WTC11 (cell line): ENCODE measurements at regions not wholly inside any gene's neighbourhood (a gene's known extent, or its start where the extent isn't known, plus 50 kb on each side); places are given as distances from the start of the nearest gene placed in this dataset.

Experiments
- ATAC-seq: fragments of 200-7000 bp; cut with Tn5 transposase; 2 replicates; pipeline ENCODE4 v1.10.0; 2021; ENCODE audit warnings: mild to moderate bottlenecking, moderate library complexity
- CTCF ChIA-PET: fragments of 300-600 bp; sonication (Branson Sonifier 250); formaldehyde crosslinking; loops from one replicate; lab custom pipeline; 2021; ENCODE audit warnings: antibody characterized with exemption; lab: Charles Lee
- POLR2A ChIA-PET: fragments of 350-600 bp; sonication (Branson Sonifier 250); formaldehyde crosslinking; loops from one replicate; lab custom pipeline; 2021; ENCODE audit warnings: antibody characterized with exemption; lab: Charles Lee
- DNase-seq: peaks from one replicate; pipeline ENCODE4 v3.0.0; 2021; ENCODE audit warnings: low spot score
- H3K27ac Mint-ChIP-seq: 2 replicates; pipeline ENCODE4 v1.8.0; 2021; ENCODE audit warnings: mixed read lengths
- H3K27me3 Mint-ChIP-seq: 2 replicates; pipeline ENCODE4 v1.8.0; 2021; ENCODE audit warnings: low read depth, mild to moderate bottlenecking, moderate library complexity, mixed read lengths
- H3K36me3 Mint-ChIP-seq: 2 replicates; pipeline ENCODE4 v1.8.0; 2021; ENCODE audit warnings: mixed read lengths
- H3K4me1 Mint-ChIP-seq: 2 replicates; pipeline ENCODE4 v1.8.0; 2022; ENCODE audit warnings: mixed read lengths
- H3K4me3 Mint-ChIP-seq: 2 replicates; pipeline ENCODE4 v1.8.0; 2021; ENCODE audit warnings: mild to moderate bottlenecking, moderate library complexity, mixed read lengths
- H3K9me3 Mint-ChIP-seq: 2 replicates; pipeline ENCODE4 v1.8.0; 2021; ENCODE audit warnings: mixed read lengths
- ELF4 ChIP-seq: sonication (generic); formaldehyde crosslinking; IDR thresholded peaks from 2 replicates; pipeline ENCODE4 v1.8.1; 2022; ENCODE audit warnings: low read depth, mild to moderate bottlenecking, moderate library complexity, missing genetic modification reagents
- EMX1 ChIP-seq: fragments of 250-450 bp; sonication (Bioruptor Pico); IDR thresholded peaks from 2 replicates; pipeline ENCODE4 v1.8.0; 2021; ENCODE audit warnings: mild to moderate bottlenecking
- ESRRA ChIP-seq: sonication (generic); formaldehyde crosslinking; IDR thresholded peaks from 2 replicates; pipeline ENCODE4 v1.8.1; 2022; ENCODE audit warnings: mild to moderate bottlenecking, missing genetic modification reagents, borderline replicate concordance
- FOXJ3 ChIP-seq: sonication (generic); formaldehyde crosslinking; IDR thresholded peaks from 2 replicates; pipeline ENCODE4 v1.9.0; 2021; ENCODE audit warnings: missing genetic modification reagents, mild to moderate bottlenecking, borderline replicate concordance
- FOXK1 ChIP-seq: sonication (generic); formaldehyde crosslinking; IDR thresholded peaks from 2 replicates; pipeline ENCODE4 v1.8.0; 2022; ENCODE audit warnings: mild to moderate bottlenecking, moderate library complexity, missing genetic modification reagents
- GRHL2 ChIP-seq: fragments of 250-450 bp; sonication (Bioruptor Pico); IDR thresholded peaks from 2 replicates; pipeline ENCODE4 v1.8.0; 2022; ENCODE audit warnings: mild to moderate bottlenecking, moderate library complexity; ENCODE audit not compliant: insufficient replicate concordance, severe bottlenecking
- GTF2I ChIP-seq: fragments of 250-450 bp; sonication (Bioruptor Pico); conservative IDR thresholded peaks from 2 replicates; pipeline ENCODE4 v1.4.0; 2021; ENCODE audit warnings: mild to moderate bottlenecking
- KAT7 ChIP-seq: sonication (generic); formaldehyde crosslinking; IDR thresholded peaks from 2 replicates; pipeline ENCODE4 v1.8.1; 2023; ENCODE audit warnings: missing genetic modification reagents, mild to moderate bottlenecking, borderline replicate concordance
- NFATC4 ChIP-seq: fragments of 250-450 bp; sonication (Bioruptor Pico); IDR thresholded peaks from 2 replicates; pipeline ENCODE4 v1.9.0; 2021; ENCODE audit warnings: mild to moderate bottlenecking
- NR3C1 ChIP-seq: sonication (generic); formaldehyde crosslinking; conservative IDR thresholded peaks from 2 replicates; pipeline ENCODE4 v1.8.1; 2023; ENCODE audit warnings: low read depth, mild to moderate bottlenecking, missing genetic modification reagents
- RORB ChIP-seq: fragments of 250-450 bp; sonication (Bioruptor Pico); IDR thresholded peaks from 2 replicates; pipeline ENCODE4 v1.9.0; 2021; ENCODE audit warnings: mild to moderate bottlenecking
- SMAD4 ChIP-seq: sonication (generic); formaldehyde crosslinking; IDR thresholded peaks from 2 replicates; pipeline ENCODE4 v1.8.0; 2022; ENCODE audit warnings: mild to moderate bottlenecking, missing genetic modification reagents
- SP1 ChIP-seq: sonication (generic); formaldehyde crosslinking; conservative IDR thresholded peaks from 2 replicates; pipeline ENCODE4 v1.8.1; 2022; ENCODE audit warnings: missing genetic modification reagents
- TP53 ChIP-seq: sonication (generic); formaldehyde crosslinking; IDR thresholded peaks from 2 replicates; pipeline ENCODE4 v1.8.1; 2023; ENCODE audit warnings: mild to moderate bottlenecking, missing genetic modification reagents
- ZBTB21 ChIP-seq: sonication (generic); formaldehyde crosslinking; IDR thresholded peaks from 2 replicates; pipeline ENCODE4 v1.8.1; 2023; ENCODE audit warnings: mild to moderate bottlenecking, missing genetic modification reagents, borderline replicate concordance
- ZNF232 ChIP-seq: sonication (generic); formaldehyde crosslinking; IDR thresholded peaks from 2 replicates; pipeline ENCODE4 v1.8.0; 2022; ENCODE audit warnings: mild to moderate bottlenecking, missing genetic modification reagents
- TF ChIP-seq, protein P1 (sequence below): sonication (generic); formaldehyde crosslinking; IDR thresholded peaks from 2 replicates; pipeline ENCODE4 v1.8.1; 2023; ENCODE audit warnings: mild to moderate bottlenecking, missing genetic modification reagents, borderline replicate concordance
- TF ChIP-seq, protein P2 (sequence below): sonication (generic); formaldehyde crosslinking; IDR thresholded peaks from 2 replicates; pipeline ENCODE4 v1.8.0; 2022; ENCODE audit warnings: missing genetic modification reagents
- TF ChIP-seq, protein P3 (sequence below): fragments of 250-450 bp; sonication (Bioruptor Pico); conservative IDR thresholded peaks from 2 replicates; pipeline ENCODE4 v1.9.0; 2021; ENCODE audit warnings: mild to moderate bottlenecking

DNA sequence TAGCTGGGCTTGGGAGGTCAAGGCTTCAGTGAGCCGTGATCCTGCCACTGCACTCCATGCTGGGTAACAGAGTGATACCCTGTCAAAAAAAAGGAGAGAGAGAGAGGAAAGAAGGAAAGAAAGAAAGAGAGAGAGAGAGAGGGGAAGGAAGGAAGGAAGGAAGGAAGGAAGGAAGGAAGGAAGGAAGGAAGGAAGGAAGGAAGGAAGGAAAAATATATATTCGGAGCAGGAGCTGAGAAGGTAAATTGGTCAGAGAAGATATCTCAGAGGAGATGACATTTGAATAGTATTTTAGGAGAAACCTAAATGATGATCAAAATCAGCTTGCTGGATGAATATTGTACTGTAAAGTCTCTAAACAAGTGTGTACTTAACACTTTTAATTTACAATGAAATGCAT, 633.1 kb downstream of the ZPLD1 start:
- DNase-seq (no peak), ATAC-seq (no peak)
- Mint-ChIP-seq H3K27ac (no peak overlapping the region), H3K4me1 (no peaks in the 10 kb centered on the region), H3K4me3 (no peak overlapping the region), H3K36me3 (no peaks in the 10 kb centered on the region), H3K9me3 (no peaks in the 10 kb centered on the region), H3K27me3 (no peaks in the 10 kb centered on the region)
- POLR2A ChIA-PET, result interaction anchor here (0.6 kb wide), 1 partner anchor 48 kb away, joined by 3 read pairs; no protein-coding TSS in a partner anchor
- CTCF ChIA-PET, result no interaction called here
- TF ChIP-seq SP1 (CRISPR knock-in tag), result no peak
- TF ChIP-seq ZBTB21 (CRISPR knock-in tag), result no peak
- no peak for TF ChIP-seq NR3C1 (CRISPR knock-in tag)
- TF ChIP-seq EMX1 (CRISPR knock-in tag), result no peak
- no peak for TF ChIP-seq TP53 (CRISPR knock-in tag)
- TF ChIP-seq NFATC4 (CRISPR knock-in tag), result no peak
- TF ChIP-seq ESRRA (CRISPR knock-in tag), result no peak
- TF ChIP-seq RORB, result no peak
- no peak for TF ChIP-seq ELF4
- TF ChIP-seq GTF2I (CRISPR knock-in tag), result no peak
- TF ChIP-seq ZNF232 (CRISPR knock-in tag), result no peak
- TF ChIP-seq SMAD4 (CRISPR knock-in tag), result no peak
- TF ChIP-seq, protein P1, sequence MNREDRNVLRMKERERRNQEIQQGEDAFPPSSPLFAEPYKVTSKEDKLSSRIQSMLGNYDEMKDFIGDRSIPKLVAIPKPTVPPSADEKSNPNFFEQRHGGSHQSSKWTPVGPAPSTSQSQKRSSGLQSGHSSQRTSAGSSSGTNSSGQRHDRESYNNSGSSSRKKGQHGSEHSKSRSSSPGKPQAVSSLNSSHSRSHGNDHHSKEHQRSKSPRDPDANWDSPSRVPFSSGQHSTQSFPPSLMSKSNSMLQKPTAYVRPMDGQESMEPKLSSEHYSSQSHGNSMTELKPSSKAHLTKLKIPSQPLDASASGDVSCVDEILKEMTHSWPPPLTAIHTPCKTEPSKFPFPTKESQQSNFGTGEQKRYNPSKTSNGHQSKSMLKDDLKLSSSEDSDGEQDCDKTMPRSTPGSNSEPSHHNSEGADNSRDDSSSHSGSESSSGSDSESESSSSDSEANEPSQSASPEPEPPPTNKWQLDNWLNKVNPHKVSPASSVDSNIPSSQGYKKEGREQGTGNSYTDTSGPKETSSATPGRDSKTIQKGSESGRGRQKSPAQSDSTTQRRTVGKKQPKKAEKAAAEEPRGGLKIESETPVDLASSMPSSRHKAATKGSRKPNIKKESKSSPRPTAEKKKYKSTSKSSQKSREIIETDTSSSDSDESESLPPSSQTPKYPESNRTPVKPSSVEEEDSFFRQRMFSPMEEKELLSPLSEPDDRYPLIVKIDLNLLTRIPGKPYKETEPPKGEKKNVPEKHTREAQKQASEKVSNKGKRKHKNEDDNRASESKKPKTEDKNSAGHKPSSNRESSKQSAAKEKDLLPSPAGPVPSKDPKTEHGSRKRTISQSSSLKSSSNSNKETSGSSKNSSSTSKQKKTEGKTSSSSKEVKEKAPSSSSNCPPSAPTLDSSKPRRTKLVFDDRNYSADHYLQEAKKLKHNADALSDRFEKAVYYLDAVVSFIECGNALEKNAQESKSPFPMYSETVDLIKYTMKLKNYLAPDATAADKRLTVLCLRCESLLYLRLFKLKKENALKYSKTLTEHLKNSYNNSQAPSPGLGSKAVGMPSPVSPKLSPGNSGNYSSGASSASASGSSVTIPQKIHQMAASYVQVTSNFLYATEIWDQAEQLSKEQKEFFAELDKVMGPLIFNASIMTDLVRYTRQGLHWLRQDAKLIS (CRISPR knock-in tag), result no peak
- TF ChIP-seq, protein P2, sequence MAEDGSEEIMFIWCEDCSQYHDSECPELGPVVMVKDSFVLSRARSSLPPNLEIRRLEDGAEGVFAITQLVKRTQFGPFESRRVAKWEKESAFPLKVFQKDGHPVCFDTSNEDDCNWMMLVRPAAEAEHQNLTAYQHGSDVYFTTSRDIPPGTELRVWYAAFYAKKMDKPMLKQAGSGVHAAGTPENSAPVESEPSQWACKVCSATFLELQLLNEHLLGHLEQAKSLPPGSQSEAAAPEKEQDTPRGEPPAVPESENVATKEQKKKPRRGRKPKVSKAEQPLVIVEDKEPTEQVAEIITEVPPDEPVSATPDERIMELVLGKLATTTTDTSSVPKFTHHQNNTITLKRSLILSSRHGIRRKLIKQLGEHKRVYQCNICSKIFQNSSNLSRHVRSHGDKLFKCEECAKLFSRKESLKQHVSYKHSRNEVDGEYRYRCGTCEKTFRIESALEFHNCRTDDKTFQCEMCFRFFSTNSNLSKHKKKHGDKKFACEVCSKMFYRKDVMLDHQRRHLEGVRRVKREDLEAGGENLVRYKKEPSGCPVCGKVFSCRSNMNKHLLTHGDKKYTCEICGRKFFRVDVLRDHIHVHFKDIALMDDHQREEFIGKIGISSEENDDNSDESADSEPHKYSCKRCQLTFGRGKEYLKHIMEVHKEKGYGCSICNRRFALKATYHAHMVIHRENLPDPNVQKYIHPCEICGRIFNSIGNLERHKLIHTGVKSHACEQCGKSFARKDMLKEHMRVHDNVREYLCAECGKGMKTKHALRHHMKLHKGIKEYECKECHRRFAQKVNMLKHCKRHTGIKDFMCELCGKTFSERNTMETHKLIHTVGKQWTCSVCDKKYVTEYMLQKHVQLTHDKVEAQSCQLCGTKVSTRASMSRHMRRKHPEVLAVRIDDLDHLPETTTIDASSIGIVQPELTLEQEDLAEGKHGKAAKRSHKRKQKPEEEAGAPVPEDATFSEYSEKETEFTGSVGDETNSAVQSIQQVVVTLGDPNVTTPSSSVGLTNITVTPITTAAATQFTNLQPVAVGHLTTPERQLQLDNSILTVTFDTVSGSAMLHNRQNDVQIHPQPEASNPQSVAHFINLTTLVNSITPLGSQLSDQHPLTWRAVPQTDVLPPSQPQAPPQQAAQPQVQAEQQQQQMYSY (CRISPR knock-in tag), result no peak
- TF ChIP-seq, protein P3, sequence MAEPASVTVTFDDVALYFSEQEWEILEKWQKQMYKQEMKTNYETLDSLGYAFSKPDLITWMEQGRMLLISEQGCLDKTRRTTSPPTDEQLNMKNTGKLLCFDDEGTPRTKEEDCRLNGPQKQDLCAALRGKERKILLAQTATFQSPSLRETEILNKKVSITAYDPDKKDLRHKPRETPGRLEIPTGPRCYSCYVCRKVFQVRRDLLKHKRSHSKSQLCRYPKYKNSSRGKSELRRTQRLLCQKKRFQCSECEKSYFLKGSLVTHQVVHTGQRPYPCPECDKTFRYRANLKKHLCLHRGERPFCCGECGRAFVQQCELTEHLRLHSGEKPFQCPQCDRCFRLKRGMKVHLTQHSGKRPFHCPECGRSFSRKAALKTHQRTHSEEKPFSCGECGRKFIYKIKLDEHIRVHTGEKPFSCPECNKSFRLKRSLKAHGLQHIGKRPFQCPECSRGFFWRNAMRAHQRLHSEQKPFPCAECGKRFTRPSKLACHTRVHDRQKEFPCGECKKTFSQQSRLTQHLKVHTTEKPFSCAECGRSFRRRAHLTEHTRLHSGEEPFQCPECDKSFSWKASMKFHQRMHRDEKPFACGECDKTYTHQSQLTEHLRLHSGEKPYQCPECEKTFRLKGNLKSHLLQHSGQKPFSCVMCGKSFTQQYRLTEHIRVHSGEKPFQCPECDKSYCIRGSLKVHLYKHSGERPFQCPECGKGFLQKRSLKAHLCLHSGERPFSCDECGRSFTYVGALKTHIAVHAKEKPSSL (CRISPR knock-in tag), result no peak
- no peak for TF ChIP-seq FOXK1 (CRISPR knock-in tag)
- no peak for TF ChIP-seq GRHL2 (CRISPR knock-in tag)
- TF ChIP-seq KAT7 (CRISPR knock-in tag), result no peak
- TF ChIP-seq FOXJ3 (CRISPR knock-in tag), result no peak
